ENCODE measurements at regions not wholly inside any gene's neighbourhood (a gene's known extent, or its start where the extent isn't known, plus 50 kb on each side); places are given as distances from the start of the nearest gene placed in this dataset.
"Not testable (repeated sequence)": the region's sequence is repeated elsewhere in the genome, so short reads cannot be mapped to it uniquely, and the experiment has no call there.

DNA sequence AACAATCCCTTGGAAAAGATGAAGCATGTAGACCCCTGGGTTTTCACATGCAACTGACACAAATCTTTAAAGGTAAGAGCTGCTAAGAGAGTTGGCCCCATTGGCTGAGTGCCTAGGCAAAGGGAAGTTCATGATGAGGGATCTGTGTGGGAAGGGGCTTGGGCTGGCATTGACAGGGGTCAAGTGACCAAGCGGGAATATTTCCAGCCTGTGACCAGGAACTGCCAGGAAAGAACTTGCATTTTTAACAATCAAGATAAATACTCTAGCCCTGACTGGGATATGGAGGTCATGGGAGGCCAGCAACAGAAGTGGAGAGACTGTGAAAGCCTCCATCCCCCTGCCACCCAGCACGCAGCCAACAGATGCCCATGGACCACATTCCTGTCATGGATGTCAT, 361.1 kb upstream of the ATP10A start:
- DNase-seq (ENCODE audit: low read depth in 1 of 2, low spot score in 1 of 2): no peak
- Histone ChIP-seq H3K27me3 (ENCODE audit: insufficient read depth, poor library complexity, severe bottlenecking) (no peaks in the 10 kb centered on the region), H3K27ac (replicated peaks) (no peak overlapping the region), H3K4me3 (replicated peaks; ENCODE audit: insufficient read depth, low read length) (no peak overlapping the region)
- no peak for TF ChIP-seq GABPA (IDR thresholded peaks at IDR 0.05; ENCODE audit: low read depth)
- TF ChIP-seq POLR2AphosphoS5 (IDR thresholded peaks at IDR 0.05; ENCODE audit: low read depth): no peak
- TF ChIP-seq, protein P1, sequence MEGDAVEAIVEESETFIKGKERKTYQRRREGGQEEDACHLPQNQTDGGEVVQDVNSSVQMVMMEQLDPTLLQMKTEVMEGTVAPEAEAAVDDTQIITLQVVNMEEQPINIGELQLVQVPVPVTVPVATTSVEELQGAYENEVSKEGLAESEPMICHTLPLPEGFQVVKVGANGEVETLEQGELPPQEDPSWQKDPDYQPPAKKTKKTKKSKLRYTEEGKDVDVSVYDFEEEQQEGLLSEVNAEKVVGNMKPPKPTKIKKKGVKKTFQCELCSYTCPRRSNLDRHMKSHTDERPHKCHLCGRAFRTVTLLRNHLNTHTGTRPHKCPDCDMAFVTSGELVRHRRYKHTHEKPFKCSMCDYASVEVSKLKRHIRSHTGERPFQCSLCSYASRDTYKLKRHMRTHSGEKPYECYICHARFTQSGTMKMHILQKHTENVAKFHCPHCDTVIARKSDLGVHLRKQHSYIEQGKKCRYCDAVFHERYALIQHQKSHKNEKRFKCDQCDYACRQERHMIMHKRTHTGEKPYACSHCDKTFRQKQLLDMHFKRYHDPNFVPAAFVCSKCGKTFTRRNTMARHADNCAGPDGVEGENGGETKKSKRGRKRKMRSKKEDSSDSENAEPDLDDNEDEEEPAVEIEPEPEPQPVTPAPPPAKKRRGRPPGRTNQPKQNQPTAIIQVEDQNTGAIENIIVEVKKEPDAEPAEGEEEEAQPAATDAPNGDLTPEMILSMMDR (IDR thresholded peaks at IDR 0.05; ENCODE audit: insufficient read depth, low read length): no peak
- no peak for TF ChIP-seq SPI1 (IDR thresholded peaks at IDR 0.05; ENCODE audit: borderline replicate concordance, low read depth)
- TF ChIP-seq, protein P2, sequence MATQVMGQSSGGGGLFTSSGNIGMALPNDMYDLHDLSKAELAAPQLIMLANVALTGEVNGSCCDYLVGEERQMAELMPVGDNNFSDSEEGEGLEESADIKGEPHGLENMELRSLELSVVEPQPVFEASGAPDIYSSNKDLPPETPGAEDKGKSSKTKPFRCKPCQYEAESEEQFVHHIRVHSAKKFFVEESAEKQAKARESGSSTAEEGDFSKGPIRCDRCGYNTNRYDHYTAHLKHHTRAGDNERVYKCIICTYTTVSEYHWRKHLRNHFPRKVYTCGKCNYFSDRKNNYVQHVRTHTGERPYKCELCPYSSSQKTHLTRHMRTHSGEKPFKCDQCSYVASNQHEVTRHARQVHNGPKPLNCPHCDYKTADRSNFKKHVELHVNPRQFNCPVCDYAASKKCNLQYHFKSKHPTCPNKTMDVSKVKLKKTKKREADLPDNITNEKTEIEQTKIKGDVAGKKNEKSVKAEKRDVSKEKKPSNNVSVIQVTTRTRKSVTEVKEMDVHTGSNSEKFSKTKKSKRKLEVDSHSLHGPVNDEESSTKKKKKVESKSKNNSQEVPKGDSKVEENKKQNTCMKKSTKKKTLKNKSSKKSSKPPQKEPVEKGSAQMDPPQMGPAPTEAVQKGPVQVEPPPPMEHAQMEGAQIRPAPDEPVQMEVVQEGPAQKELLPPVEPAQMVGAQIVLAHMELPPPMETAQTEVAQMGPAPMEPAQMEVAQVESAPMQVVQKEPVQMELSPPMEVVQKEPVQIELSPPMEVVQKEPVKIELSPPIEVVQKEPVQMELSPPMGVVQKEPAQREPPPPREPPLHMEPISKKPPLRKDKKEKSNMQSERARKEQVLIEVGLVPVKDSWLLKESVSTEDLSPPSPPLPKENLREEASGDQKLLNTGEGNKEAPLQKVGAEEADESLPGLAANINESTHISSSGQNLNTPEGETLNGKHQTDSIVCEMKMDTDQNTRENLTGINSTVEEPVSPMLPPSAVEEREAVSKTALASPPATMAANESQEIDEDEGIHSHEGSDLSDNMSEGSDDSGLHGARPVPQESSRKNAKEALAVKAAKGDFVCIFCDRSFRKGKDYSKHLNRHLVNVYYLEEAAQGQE (IDR thresholded peaks at IDR 0.05; ENCODE audit: insufficient replicate concordance, low read depth): no peak

DNA sequence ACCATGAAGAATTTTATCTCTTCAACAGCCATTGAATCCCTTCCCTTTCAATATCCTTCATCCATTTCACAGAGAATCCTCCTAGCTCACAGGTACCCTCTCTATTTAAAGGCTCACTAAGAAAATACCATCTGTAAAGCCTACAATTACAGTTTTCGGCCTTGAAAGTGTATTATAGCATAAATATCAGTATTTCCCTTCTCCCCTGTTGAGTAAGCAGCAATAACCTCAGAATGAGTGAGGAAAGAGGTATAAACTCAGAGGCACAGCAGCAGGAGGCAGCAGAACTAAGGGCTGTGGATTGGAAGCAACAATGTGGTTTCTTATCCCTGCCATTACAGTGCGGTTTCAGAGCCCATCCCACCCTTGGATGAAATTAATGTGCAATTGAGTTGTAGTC, 360.6 kb upstream of the ATP10A start:
- no peak for DNase-seq (ENCODE audit: low read depth in 1 of 2, low spot score in 1 of 2)
- TF ChIP-seq GABPA (IDR thresholded peaks at IDR 0.05; ENCODE audit: low read depth) (no peak), POLR2AphosphoS5 (IDR thresholded peaks at IDR 0.05; ENCODE audit: low read depth) (no peak), SPI1 (IDR thresholded peaks at IDR 0.05; ENCODE audit: borderline replicate concordance, low read depth) (no peak)
- TF ChIP-seq, protein P1 (IDR thresholded peaks at IDR 0.05; ENCODE audit: insufficient read depth, low read length): no peak
- TF ChIP-seq, protein P2 (IDR thresholded peaks at IDR 0.05; ENCODE audit: insufficient replicate concordance, low read depth): no peak
- Histone ChIP-seq H3K4me3 (replicated peaks; ENCODE audit: insufficient read depth, low read length) (no peak overlapping the region), H3K27me3 (ENCODE audit: insufficient read depth, poor library complexity, severe bottlenecking) (no peaks in the 10 kb centered on the region), H3K27ac (replicated peaks) (no peak overlapping the region)

DNA sequence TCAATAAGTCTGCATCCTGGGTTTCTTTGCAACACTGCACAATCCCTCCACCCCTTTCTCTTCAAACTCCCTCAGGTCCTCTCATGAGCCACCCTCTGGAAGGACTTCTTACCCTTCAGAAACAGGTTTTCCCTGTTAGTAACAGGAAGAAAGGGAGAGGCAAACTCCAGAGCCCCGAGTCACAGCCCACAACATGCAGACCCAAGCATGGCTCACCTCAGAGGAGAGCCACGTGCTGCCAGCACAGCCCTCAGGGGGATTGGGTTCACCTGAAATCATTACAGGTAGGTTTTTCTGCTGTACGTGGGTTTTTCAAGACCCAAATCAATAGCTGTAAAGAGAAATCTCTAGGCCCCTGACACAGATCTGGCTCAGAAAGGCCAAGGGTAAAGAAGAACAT, 359.7 kb upstream of the ATP10A start:
- Histone ChIP-seq H3K27ac (replicated peaks) (no peak overlapping the region), H3K27me3 (ENCODE audit: insufficient read depth, poor library complexity, severe bottlenecking) (no peaks in the 10 kb centered on the region), H3K4me3 (replicated peaks; ENCODE audit: insufficient read depth, low read length) (no peak overlapping the region)
- DNase-seq (ENCODE audit: low read depth in 1 of 2, low spot score in 1 of 2): no peak
- TF ChIP-seq GABPA (IDR thresholded peaks at IDR 0.05; ENCODE audit: low read depth): no peak
- TF ChIP-seq POLR2AphosphoS5 (IDR thresholded peaks at IDR 0.05; ENCODE audit: low read depth): no peak

DNA sequence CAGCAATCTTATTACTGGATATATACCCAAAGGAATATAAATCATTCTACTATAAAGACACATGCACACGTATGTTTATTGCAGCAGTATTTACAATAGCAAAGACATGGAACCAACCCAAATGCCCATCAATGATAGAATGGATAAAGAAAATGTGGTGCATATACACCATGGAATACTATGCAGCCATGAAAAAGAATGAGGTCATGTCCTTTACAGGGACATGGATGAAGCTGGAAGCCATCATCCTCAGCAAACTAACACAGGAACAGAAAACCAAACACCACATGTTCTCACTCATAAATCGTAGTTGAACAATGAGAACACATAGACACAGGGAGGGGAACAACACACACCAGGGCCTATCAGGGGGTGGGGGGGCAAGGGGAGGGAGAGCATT, 353.9 kb upstream of the ATP10A start:
- H3K4me3 ChIP-seq (replicated peaks; ENCODE audit: insufficient read depth, low read length); H3K27me3 ChIP-seq (ENCODE audit: insufficient read depth, poor library complexity, severe bottlenecking); DNase-seq (ENCODE audit: low read depth in 1 of 2, low spot score in 1 of 2); H3K27ac ChIP-seq (replicated peaks): not testable (repeated sequence)

DNA sequence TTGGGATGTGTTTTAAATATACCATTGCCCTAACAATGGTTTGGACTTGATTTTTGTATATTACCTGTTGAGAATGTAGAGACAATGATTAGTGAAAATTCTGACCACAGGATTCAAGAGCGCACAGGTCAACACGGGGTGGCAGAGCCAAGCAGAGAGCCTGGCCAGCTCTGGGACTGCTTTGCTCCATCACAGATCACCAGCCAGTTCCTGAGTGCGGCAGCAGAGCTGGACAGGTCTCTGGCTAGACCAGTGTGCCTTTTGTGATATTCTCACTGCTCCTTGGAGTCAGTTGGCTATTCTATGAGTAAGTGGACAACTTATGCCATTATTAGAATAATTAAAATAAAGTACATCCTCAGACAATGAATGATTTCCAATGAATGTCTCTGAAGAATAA, 351.2 kb upstream of the ATP10A start:
- TF ChIP-seq, protein P1 (IDR thresholded peaks at IDR 0.05; ENCODE audit: insufficient read depth, low read length): no peak
- no peak for TF ChIP-seq SPI1 (IDR thresholded peaks at IDR 0.05; ENCODE audit: borderline replicate concordance, low read depth)
- no peak for TF ChIP-seq GABPA (IDR thresholded peaks at IDR 0.05; ENCODE audit: low read depth)
- TF ChIP-seq POLR2AphosphoS5 (IDR thresholded peaks at IDR 0.05; ENCODE audit: low read depth): no peak
- TF ChIP-seq, protein P2 (IDR thresholded peaks at IDR 0.05; ENCODE audit: insufficient replicate concordance, low read depth): no peak
- H3K27me3 ChIP-seq (ENCODE audit: insufficient read depth, poor library complexity, severe bottlenecking): no peaks in the 10 kb centered on the region
- no peak for DNase-seq (ENCODE audit: low read depth in 1 of 2, low spot score in 1 of 2)
- H3K27ac ChIP-seq (replicated peaks): no peak overlapping the region
- H3K4me3 ChIP-seq (replicated peaks; ENCODE audit: insufficient read depth, low read length): no peak overlapping the region

All from HL-60 (cell line).